IPS DF 6.9 (cell line): ENCODE measurements at regions not wholly inside any gene's neighbourhood (a gene's known extent, or its start where the extent isn't known, plus 50 kb on each side); places are given as distances from the start of the nearest gene placed in this dataset.

Experiments
- DNase-seq: peaks from one replicate; pipeline ENCODE4 v3.0.0-alpha.2; 2013; ENCODE audit warnings: low read depth, low spot score
- H3K27ac ChIP-seq: one replicate; pipeline ENCODE4 v1.5.1; 2013; ENCODE audit warnings: low read length, control low read depth
- H3K27me3 ChIP-seq: 2 replicates; pipeline ENCODE4 v1.6.1; 2013; ENCODE audit warnings: mild to moderate bottlenecking, low read length; ENCODE audit not compliant: control insufficient read depth, insufficient read depth
- H3K36me3 ChIP-seq: 2 replicates; pipeline ENCODE4 v1.6.1; 2013; ENCODE audit warnings: low read length; ENCODE audit not compliant: control insufficient read depth, insufficient read depth
- H3K4me1 ChIP-seq: 2 replicates; pipeline ENCODE4 v1.6.1; 2013; ENCODE audit warnings: low read length; ENCODE audit not compliant: control insufficient read depth, insufficient read depth
- H3K4me3 ChIP-seq: 2 replicates; pipeline ENCODE4 v1.5.1; 2013; ENCODE audit warnings: mild to moderate bottlenecking, low read length
- H3K9me3 ChIP-seq: 2 replicates; pipeline ENCODE4 v1.6.1; 2013; ENCODE audit warnings: low read length, inconsistent platforms; ENCODE audit not compliant: control insufficient read depth, insufficient read depth
- WGBS: extraction: QIAGEN DNeasy Blood & Tissue Kit; methylation state at CpG from one replicate; pipeline ENCODE4 v1.1.7; 2013; ENCODE audit warnings: mixed read lengths, missing lambda C conversion rate; ENCODE audit not compliant: insufficient read length, insufficient coverage; 5-methylcytosine and 5-hydroxymethylcytosine counted together

- DNase-seq: no peak
- Histone ChIP-seq H3K36me3 (no peaks in the 10 kb centered on the region), H3K9me3 (no peaks in the 10 kb centered on the region), H3K27ac (no peak overlapping the region), H3K4me1 (no peaks in the 10 kb centered on the region), H3K4me3 (no peak overlapping the region), H3K27me3 (no peaks in the 10 kb centered on the region)
- no CpG with 5 or more reads among the region's 2 CpGs for WGBS
These were observed 69.4 kb downstream of the ABCC12 start for GRCh38 chr16:48086422-48086821.

GRCh38 chr16:48085729-48086128 lies 70.1 kb downstream of the ABCC12 start:
- H3K27me3 ChIP-seq: no peaks in the 10 kb centered on the region
- no peaks in the 10 kb centered on the region for H3K36me3 ChIP-seq

GRCh38 chr16:48084826-48085225 lies 71.0 kb downstream of the ABCC12 start:
- no CpG with 5 or more reads among the region's 7 CpGs for WGBS
- DNase-seq: no peak
- H3K27me3 ChIP-seq: no peaks in the 10 kb centered on the region
- no peak overlapping the region for H3K4me3 ChIP-seq
- H3K9me3 ChIP-seq: no peaks in the 10 kb centered on the region
- H3K4me1 ChIP-seq: no peaks in the 10 kb centered on the region
- no peak overlapping the region for H3K27ac ChIP-seq
- no peaks in the 10 kb centered on the region for H3K36me3 ChIP-seq

More at GRCh38 chr16:48085729-48086128, 70.1 kb downstream of the ABCC12 start:
- no peak overlapping the region for H3K4me3 ChIP-seq
- no peak for DNase-seq
- no peak overlapping the region for H3K27ac ChIP-seq
- WGBS: no CpG with 5 or more reads among the region's 1 CpG
- H3K9me3 ChIP-seq: no peaks in the 10 kb centered on the region
- no peaks in the 10 kb centered on the region for H3K4me1 ChIP-seq

- Histone ChIP-seq H3K4me3 (no peak overlapping the region), H3K36me3 (no peaks in the 10 kb centered on the region), H3K27ac (no peak overlapping the region), H3K27me3 (no peaks in the 10 kb centered on the region), H3K4me1 (no peaks in the 10 kb centered on the region), H3K9me3 (no peaks in the 10 kb centered on the region)
- no CpG with 5 or more reads among the region's 6 CpGs for WGBS
- DNase-seq: no peak
These were observed 73.3 kb downstream of the ABCC12 start for GRCh38 chr16:48082516-48082915.

GRCh38 chr16:48081656-48082055 lies 74.1 kb downstream of the ABCC12 start:
- Histone ChIP-seq H3K36me3 (no peaks in the 10 kb centered on the region), H3K9me3 (no peaks in the 10 kb centered on the region)

GRCh38 chr16:48076455-48077012 lies 79.3 kb downstream of the ABCC12 start:
- Histone ChIP-seq H3K27me3 (no peaks in the 10 kb centered on the region), H3K4me1 (no peaks in the 10 kb centered on the region), H3K4me3 (no peak overlapping the region), H3K27ac (no peak overlapping the region), H3K9me3 (no peaks in the 10 kb centered on the region), H3K36me3 (no peaks in the 10 kb centered on the region)
- no peak for DNase-seq
- no CpG with 5 or more reads among the region's 2 CpGs for WGBS

More at GRCh38 chr16:48081656-48082055, 74.1 kb downstream of the ABCC12 start:
- H3K27ac ChIP-seq: no peak overlapping the region
- H3K4me1 ChIP-seq: no peaks in the 10 kb centered on the region
- no peaks in the 10 kb centered on the region for H3K27me3 ChIP-seq
- H3K4me3 ChIP-seq: no peak overlapping the region
- no peak for DNase-seq
- WGBS: no CpG with 5 or more reads among the region's 3 CpGs

GRCh38 chr16:48075398-48075797 lies 80.4 kb downstream of the ABCC12 start:
- WGBS: no CpG with 5 or more reads among the region's 3 CpGs
- Histone ChIP-seq H3K4me3 (no peak overlapping the region), H3K4me1 (no peaks in the 10 kb centered on the region), H3K27ac (no peak overlapping the region), H3K27me3 (no peaks in the 10 kb centered on the region), H3K36me3 (no peaks in the 10 kb centered on the region), H3K9me3 (no peaks in the 10 kb centered on the region)
- DNase-seq: no peak

- WGBS: no CpG with 5 or more reads among the region's 2 CpGs
- H3K9me3 ChIP-seq: no peaks in the 10 kb centered on the region
These were observed 88.4 kb downstream of the ABCC12 start for GRCh38 chr16:48067388-48067787.

GRCh38 chr16:48064971-48065370 lies 90.8 kb downstream of the ABCC12 start:
- no peak overlapping the region for H3K4me3 ChIP-seq
- H3K27me3 ChIP-seq: no peaks in the 10 kb centered on the region
- H3K9me3 ChIP-seq: no peaks in the 10 kb centered on the region
- H3K27ac ChIP-seq: no peak overlapping the region
- WGBS: no CpG with 5 or more reads among the region's 1 CpG
- H3K36me3 ChIP-seq: no peaks in the 10 kb centered on the region
- DNase-seq: no peak
- no peaks in the 10 kb centered on the region for H3K4me1 ChIP-seq

More at GRCh38 chr16:48067388-48067787, 88.4 kb downstream of the ABCC12 start:
- Histone ChIP-seq H3K4me1 (no peaks in the 10 kb centered on the region), H3K4me3 (no peak overlapping the region), H3K27me3 (no peaks in the 10 kb centered on the region), H3K27ac (no peak overlapping the region), H3K36me3 (no peaks in the 10 kb centered on the region)
- no peak for DNase-seq

GRCh38 chr16:48062681-48063080 lies 93.1 kb downstream of the ABCC12 start:
- Histone ChIP-seq H3K27me3 (no peaks in the 10 kb centered on the region), H3K9me3 (no peaks in the 10 kb centered on the region), H3K4me1 (no peaks in the 10 kb centered on the region), H3K36me3 (no peaks in the 10 kb centered on the region), H3K27ac (no peak overlapping the region), H3K4me3 (no peak overlapping the region)
- DNase-seq: no peak

- H3K36me3 ChIP-seq: no peaks in the 10 kb centered on the region
- no peaks in the 10 kb centered on the region for H3K9me3 ChIP-seq
- no peak overlapping the region for H3K4me3 ChIP-seq
- H3K27ac ChIP-seq: no peak overlapping the region
- H3K27me3 ChIP-seq: no peaks in the 10 kb centered on the region
- DNase-seq: no peak
- H3K4me1 ChIP-seq: no peaks in the 10 kb centered on the region
- WGBS: no CpG with 5 or more reads among the region's 17 CpGs
These were observed 95.9 kb downstream of the ABCC12 start for GRCh38 chr16:48059936-48060335.
